CD1c-positive myeloid dendritic cell (primary cell): ENCODE measurements at regions not wholly inside any gene's neighbourhood (a gene's known extent, or its start where the extent isn't known, plus 50 kb on each side); places are given as distances from the start of the nearest gene placed in this dataset.
"Not testable (repeated sequence)": the region's sequence is repeated elsewhere in the genome, so short reads cannot be mapped to it uniquely, and the experiment has no call there.

Experiments used
- DNase-seq: peaks from one replicate; pipeline ENCODE4 v3.0.0-alpha.2; 2016; ENCODE audit errors: extremely low spot score

DNA sequence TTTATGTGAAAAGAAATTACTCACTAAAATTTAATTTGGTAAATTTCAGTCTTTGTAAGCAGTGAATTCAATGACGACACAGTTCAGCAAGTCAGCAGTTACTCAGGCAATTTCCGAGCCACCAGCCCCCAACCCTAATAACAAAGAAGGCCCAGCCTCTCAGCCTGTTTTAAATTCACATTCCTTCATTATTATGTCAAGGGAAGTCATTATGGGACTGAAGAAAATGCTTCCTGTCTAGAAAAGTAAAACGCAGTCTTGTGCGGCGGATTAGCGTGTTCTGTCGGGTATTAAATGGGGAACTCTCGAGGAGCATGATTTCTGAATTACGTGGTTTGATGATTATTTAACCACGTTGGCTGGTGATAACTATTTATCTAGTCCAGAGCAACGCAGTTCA is 177.6 kb downstream of the AIPL1 start:
- DNase-seq = no peak

- DNase-seq = no peak
Measured at GRCh38 chr17:6255322-6255721, 179.6 kb downstream of the AIPL1 start.

DNA sequence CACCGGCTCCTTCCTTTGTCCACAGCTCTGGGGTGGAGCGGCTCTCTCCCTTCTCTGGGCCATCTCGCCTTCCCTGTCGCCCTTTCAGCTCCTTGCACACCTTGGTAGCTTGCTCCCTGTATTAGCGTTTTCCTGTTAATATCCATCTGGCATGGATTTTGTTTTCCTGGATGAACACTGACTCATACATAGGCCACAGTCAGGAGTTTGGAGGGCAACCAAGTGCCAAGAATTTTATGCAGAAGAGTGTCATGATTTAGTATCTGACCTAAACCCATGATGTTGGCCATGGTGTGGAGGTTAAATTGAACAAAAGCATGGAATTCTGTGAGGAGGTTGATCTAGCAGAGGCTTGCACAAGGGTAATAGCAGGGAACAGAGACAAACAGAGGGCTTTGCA is 180.9 kb downstream of the AIPL1 start:
- no peak for DNase-seq

- DNase-seq = not testable (repeated sequence)
Measured at GRCh38 chr17:6251640-6252039, 181.5 kb downstream of the WSCD1 start.

DNA sequence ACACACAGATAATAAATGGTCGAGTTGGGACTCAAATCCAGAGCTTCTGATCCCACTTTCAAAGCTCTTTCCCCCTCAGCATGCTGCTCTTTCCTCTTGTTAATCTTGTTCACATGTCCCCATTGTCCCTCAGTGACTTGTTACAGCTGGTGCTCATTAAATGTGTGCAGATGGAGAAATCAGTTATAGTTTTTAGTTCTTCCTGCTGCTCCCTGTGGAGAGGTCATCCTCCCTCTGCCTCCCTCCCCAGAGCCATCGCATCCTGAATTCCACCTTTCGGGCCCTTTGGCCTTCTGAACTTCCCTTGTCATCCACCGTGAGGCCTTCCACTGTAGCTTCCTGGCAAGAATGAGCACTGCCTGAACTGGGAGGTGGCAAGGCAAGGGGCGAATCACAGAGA is 179.6 kb downstream of the WSCD1 start:
- DNase-seq = no peak

- no peak for DNase-seq
Measured at GRCh38 chr17:6248061-6248460, 177.9 kb downstream of the WSCD1 start.

DNA sequence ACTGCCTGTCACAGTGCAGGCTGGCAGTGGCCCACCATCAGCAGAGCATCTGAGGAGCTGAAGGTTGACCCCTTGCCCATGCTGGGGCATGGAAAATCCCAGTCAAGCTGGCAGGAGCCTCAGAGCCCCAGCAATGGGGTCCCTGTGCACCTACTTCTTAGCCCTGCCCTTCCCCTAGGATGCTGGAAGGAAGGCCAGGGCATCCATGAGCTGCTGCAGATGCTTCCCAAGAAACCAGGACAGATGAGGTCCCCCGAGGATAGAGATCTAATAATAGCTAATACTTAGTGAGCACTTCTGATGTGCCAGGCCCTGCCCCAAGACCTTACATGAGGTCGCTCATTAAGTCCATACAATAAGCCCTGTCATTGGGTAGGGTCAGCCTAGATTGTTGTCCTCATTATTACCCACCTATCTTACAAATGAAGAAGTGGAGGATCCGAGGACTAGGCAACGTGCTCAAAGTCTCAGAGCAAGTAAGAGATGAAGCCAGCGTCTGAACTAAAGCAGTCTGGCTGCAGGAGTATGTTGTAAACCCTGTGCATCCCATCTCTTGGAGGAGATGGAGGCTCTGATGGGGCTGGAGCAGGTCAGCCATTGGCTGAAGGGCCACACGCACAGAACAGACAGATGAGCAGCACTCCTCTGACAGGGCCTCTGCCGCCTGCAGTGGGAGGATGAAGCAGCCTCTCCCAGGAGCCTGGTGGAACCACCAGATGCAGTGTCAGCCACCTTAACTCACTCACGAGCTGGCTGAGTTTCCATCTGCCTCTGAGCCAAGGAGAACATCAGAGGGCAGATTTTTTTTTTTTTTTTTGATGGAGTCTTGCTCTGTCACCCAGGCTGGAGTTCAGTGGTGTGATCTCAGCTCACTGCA is 175.4 kb downstream of the WSCD1 start:
- no peak for DNase-seq

DNA sequence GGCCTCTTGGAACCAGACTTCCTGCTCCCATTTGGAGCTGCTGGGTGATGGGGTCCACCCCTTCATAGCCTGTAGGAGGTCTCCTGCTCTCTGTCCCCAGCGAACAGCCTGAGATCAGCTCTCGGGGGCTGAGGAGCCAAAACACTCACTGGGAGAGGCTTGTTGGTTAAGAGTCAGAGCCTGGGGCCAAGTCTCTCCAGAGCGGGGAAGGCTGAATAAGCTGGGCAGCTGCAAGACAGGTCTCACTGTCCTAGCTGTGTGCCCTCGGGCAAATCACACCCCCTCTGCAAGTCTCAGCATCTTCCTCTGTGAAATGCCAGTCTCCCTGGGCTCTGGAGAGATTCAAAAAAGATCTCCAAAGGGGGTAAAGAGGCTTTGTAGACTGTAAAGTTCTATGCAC is 174.6 kb downstream of the WSCD1 start:
- DNase-seq = no peak

- DNase-seq = no peak
Measured at GRCh38 chr17:6244253-6244652, 174.1 kb downstream of the WSCD1 start.

DNA sequence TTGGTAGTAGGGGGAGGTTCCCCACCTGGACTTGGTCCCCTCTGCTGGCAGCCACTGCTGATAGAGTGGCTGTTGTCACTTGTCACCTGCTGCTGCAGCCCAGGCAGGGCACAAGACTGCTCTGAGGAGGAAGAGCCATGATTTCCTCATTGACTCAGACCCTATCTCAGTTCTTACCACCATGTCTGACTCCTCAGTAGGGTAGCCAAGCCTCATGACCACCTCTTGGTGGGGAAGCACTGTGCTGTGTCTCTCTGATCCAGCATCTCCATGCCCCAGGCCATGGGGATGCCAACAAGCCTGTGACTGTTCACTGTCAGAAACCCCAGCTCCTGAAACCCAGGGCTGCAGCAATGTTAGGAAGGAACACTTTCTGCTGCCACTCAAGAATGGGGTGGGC is 173.0 kb downstream of the WSCD1 start:
- DNase-seq = no peak

- DNase-seq = no peak
Measured at GRCh38 chr17:6241996-6242395, 171.8 kb downstream of the WSCD1 start.

- DNase-seq = no peak
Measured at GRCh38 chr17:6241381-6241780, 171.2 kb downstream of the WSCD1 start.

- no peak for DNase-seq
Measured at GRCh38 chr17:6240601-6241000, 170.4 kb downstream of the WSCD1 start.

GRCh38 chr17:6240001-6240400 is 169.8 kb downstream of the WSCD1 start:
- no peak for DNase-seq

DNA sequence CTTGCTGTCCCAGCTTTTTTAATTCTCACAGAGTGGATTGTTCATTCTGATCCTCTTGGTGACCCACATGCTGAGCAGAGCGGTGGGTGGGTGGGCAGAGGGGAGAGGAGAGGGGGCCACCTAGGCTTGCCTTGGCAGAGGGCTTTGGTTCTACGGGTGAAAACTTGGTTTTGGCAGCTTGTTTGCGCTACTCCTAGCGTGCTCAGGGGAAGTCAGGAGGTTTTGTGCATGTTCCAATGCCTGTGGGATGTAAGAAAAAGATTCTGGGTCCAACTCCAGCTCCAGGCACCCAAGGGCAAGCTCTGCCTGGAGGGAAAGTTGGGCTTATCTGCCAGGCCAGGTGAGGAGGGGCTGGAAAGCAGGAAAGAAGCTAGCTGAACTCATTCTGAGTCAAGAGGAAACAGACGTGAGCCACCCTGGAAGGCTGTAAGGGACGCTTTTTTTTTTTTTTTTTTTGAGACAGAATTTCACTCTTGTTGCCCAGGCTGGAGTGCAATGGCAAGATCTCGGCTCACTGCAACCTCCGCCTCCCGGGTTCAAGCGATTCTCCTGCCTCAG is 169.1 kb downstream of the WSCD1 start:
- no peak for DNase-seq

GRCh38 chr17:6233856-6234255 is 163.7 kb downstream of the WSCD1 start:
- DNase-seq = no peak

- no peak for DNase-seq
Measured at GRCh38 chr17:6233339-6233738, 163.2 kb downstream of the WSCD1 start.

DNA sequence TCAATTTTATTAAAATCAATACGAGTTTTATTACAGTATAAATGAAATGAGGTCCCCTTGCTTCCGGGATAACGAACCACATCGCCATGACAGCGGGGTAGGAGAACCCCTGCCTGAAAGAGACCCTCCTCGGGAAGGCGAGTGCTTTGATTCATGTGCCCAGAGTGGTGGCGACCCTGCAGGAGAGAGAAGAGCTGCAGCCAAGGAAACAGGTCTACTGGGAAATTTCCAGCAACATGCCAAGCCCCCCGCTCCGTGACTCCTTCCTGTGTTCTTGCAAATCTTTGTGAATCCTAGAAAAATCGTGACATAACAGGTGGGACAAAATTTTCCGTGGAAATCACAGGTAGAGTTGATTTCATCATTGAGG is 162.5 kb downstream of the WSCD1 start:
- no peak for DNase-seq

GRCh38 chr17:6231886-6232731 is 161.9 kb downstream of the WSCD1 start:
- DNase-seq = no peak

DNA sequence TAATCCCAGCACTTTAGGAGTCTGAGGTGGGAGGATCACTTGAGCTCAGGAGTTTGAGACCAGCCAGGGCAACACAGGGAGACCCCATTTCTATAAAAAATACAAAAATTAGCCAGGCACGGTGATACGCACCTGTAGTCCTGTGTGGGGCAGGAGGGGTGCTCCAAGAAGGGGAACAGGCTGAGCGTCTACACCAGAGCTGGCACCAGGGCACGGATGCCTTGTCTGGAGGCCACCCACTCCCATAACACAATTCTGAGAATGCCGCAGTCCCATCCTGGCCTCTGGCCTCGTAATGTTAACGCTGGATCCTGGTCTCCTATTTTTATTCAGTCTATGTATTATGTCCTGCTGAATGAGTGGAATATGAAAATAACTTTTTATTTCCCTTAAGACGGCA is 161.3 kb downstream of the WSCD1 start:
- DNase-seq = no peak

GRCh38 chr17:6218333-6218732 is 148.2 kb downstream of the WSCD1 start:
- no peak for DNase-seq
